Femur (tissue), 1 donor: ENCODE measurements at regions not wholly inside any gene's neighbourhood (a gene's known extent, or its start where the extent isn't known, plus 50 kb on each side); places are given as distances from the start of the nearest gene placed in this dataset.

Experiments
- DNase-seq: peaks from one replicate; pipeline ENCODE4 v3.0.0-alpha.2; 2017

DNA sequence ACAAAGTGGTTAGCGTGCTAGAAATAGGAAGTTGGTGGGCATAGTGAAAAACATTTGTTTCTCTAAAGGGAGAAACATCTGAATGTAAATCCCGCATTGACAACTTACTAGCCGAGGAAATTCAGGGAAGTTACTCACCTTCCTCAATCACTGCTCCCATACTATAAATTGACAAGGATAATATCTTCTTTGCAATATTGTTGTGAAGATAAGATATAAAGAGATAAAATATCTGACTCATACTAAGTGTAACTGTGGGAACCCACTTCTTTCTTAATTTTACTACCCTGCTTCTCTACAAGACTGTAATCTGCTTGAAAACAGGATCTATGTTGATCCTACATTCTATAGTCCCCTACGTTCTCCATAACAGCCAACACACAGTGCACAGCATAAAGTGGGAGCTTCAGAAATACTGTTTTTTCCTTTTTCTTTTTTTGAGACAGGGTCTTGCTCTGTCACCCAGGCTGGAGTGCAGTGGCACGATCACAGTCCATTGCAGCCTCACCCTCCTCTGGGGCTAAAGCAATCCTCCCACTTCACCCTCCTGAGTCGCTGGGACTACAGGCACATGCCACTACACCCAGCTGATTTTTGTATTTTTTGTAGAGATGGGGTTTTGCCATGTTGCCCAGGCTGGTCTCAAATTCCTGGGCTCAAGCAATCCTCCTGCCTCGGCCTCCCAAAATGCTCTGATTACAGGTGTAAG lies 57.4 kb upstream of the C1orf21 start:
- DNase-seq, result no peak

DNA sequence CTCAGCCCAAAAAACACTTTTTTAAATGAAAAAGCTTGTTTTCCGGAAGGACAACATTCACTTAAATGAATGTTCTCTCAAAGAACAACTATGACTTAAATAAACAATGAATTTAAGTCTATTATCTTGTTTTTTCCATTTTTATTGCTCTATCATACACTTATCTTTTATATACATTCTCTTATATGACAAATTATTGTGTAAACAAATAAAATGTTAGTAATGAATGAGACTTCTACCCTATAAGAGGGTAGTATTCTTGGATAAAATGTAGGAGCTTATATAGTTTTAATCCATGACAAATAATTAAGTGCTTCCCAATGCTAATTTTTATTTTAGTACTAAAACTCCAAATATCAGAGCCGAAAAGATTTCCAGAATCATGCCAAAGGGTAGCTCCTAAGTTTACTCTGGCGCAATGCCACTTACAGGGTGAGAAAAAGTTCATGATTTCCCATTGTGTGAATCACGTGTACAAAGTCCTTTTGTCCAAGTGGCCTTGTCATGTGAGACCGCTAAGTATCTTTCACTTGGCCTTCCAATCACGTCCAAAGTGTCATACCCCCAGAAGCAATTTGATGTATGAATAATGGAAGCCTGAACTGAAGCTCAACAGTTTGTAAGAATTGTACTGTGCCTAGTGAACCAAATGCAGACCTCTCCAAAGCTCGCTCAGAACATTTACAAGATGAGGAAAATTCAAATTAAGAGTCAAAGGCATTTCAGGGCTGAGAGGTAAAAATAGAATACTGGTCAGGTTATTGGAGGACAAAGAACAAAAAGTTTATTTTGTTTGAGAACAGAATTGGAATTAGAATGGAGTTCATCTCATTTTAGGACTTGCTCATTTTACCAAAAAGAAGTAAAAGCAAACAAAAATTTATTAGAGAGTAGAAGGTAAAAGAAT lies 56.6 kb upstream of the C1orf21 start:
- no peak for DNase-seq

DNA sequence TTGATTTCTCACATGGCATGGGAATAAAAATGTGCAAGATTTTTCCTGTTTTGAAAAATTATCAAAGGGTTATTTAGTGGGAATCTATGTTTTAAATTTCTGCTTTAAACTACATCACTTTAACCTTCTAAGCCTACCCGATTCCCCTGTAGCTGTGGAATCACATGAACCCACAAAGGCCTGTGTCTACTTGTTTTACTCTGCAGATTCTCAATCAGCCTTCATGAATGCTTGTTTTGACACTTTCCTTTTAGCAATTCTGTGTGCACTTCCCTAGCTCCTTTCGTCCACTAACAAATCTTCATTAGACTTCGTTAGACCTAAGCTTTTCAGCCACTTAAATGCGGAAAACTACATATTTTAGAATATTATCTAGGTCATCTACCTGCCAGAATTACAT lies 56.0 kb upstream of the C1orf21 start:
- DNase-seq, result no peak
